ENCODE measurements at regions not wholly inside any gene's neighbourhood (a gene's known extent, or its start where the extent isn't known, plus 50 kb on each side); places are given as distances from the start of the nearest gene placed in this dataset.
"Not testable (repeated sequence)": the region's sequence is repeated elsewhere in the genome, so short reads cannot be mapped to it uniquely, and the experiment has no call there.

- not testable (repeated sequence) for DNase-seq (ENCODE audit: low spot score)
Measured at GRCh38 chr12:9411616-9412268, 196.0 kb downstream of the KLRB1 start.

- DNase-seq (ENCODE audit: low spot score): not testable (repeated sequence)
Measured at GRCh38 chr12:9407425-9407748, 199.2 kb upstream of the PZP start.

GRCh38 chr12:9406564-9407424 lies 198.6 kb upstream of the PZP start:
- no peak for DNase-seq (ENCODE audit: low spot score)

- no peak for DNase-seq (ENCODE audit: low spot score)
Measured at GRCh38 chr12:9405886-9406563, 197.8 kb upstream of the PZP start.

- peak; percentile 67 for DNase-seq (ENCODE audit: low spot score)
Measured at GRCh38 chr12:9404469-9405260, 196.5 kb upstream of the PZP start.

- DNase-seq (ENCODE audit: low spot score): no peak
Measured at GRCh38 chr12:9404031-9404430, 195.8 kb upstream of the PZP start.

- not testable (repeated sequence) for DNase-seq (ENCODE audit: low spot score)
Measured at GRCh38 chr12:9402432-9403040, 194.3 kb upstream of the PZP start.

- DNase-seq (ENCODE audit: low spot score): not testable (repeated sequence)
Measured at GRCh38 chr12:9396367-9396766, 188.2 kb upstream of the PZP start.

GRCh38 chr12:9395220-9395619 lies 187.0 kb upstream of the PZP start:
- not testable (repeated sequence) for DNase-seq (ENCODE audit: low spot score)

GRCh38 chr12:9392842-9393241 lies 184.6 kb upstream of the PZP start:
- no peak for DNase-seq (ENCODE audit: low spot score)

- no peak for DNase-seq (ENCODE audit: low spot score)
Measured at GRCh38 chr12:9391815-9392214, 183.6 kb upstream of the PZP start.

GRCh38 chr12:9390761-9391160 lies 182.6 kb upstream of the PZP start:
- DNase-seq (ENCODE audit: low spot score): no peak

GRCh38 chr12:9389796-9390195 lies 181.6 kb upstream of the PZP start:
- DNase-seq (ENCODE audit: low spot score): no peak

GRCh38 chr12:9388379-9388778 lies 180.2 kb upstream of the PZP start:
- no peak for DNase-seq (ENCODE audit: low spot score)

GRCh38 chr12:9387450-9387849 lies 179.3 kb upstream of the PZP start:
- no peak for DNase-seq (ENCODE audit: low spot score)

GRCh38 chr12:9383585-9383984 lies 175.4 kb upstream of the PZP start:
- no peak for DNase-seq (ENCODE audit: low spot score)

GRCh38 chr12:9381619-9382018 lies 173.4 kb upstream of the PZP start:
- DNase-seq (ENCODE audit: low spot score): no peak

- no peak for DNase-seq (ENCODE audit: low spot score)
Measured at GRCh38 chr12:9380650-9381049, 172.5 kb upstream of the PZP start.

GRCh38 chr12:9379023-9379742 lies 171.0 kb upstream of the PZP start:
- DNase-seq (ENCODE audit: low spot score): no peak

- DNase-seq (ENCODE audit: low spot score): peak; percentile 53
Measured at GRCh38 chr12:9378430-9378835, 170.2 kb upstream of the PZP start.

GRCh38 chr12:9372202-9372601 lies 164.0 kb upstream of the PZP start:
- DNase-seq (ENCODE audit: low spot score): no peak

Measured in D341Med (cell line).